HG03460 (cell line): ENCODE measurements at regions not wholly inside any gene's neighbourhood (a gene's known extent, or its start where the extent isn't known, plus 50 kb on each side); places are given as distances from the start of the nearest gene placed in this dataset.
"Not testable (repeated sequence)": the region's sequence is repeated elsewhere in the genome, so short reads cannot be mapped to it uniquely, and the experiment has no call there.

ENCODE experiments used
- ATAC-seq: cut with Tn5 transposase; IDR thresholded peaks from one replicate; pipeline ENCODE4 v1.9.1; 2021; ENCODE audit not compliant: unreplicated experiment

DNA sequence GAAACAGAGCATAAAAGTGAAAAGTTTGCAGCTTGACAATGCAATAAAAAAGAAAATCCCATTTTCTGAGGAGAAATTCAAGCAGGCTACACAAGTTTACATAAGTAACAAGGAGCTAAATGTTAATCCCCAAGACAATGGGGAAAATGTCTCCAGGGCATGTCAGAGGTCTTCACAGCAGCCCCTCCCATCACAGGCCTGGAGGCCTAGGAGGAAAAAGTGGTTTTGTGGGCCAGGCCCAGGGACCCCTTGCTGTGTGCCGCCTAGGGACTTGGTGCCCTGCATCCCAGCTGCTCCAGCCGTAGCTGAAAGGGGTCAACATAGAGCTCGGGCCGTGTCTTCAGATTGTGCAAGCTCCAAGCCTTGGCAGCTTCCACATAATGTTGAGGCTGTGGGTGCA is 186.7 kb upstream of the MAP3K1 start:
- ATAC-seq = not testable (repeated sequence)

DNA sequence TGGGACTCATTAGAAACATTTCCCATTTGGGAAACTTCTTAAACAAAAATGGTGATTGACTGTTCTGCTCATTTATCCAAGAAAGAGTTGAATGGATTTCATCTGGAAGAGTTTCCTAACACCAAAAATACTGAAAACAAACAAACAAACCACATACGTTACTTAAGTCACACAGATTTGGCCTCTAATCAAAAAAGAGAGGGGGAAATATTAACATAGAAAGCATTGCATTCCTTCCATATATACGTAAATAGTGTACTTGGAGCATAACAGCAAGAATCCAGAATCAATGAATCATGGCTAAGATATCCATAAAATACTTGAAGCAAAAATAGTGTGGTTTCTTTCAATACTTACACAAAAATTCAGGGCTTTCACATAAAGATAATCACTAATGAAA is 189.8 kb upstream of the MAP3K1 start:
- ATAC-seq = no peak

DNA sequence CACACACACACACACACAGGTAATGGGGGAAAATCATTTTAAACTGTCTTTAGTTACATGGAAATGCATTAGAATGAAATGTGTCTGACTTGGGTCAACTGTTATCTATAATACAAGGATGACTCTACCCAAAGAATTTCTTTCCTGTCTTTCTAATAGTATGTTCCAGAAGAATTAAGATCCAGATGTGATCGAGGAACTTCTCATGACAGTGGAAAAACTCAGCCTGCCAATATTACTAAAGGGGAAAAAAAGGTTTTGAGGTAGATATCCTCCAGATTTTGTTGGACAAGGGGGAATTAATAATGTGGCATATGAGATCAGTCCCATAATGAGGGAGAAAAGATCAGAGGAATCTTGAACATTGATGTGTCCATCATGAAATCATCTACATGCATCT is 190.6 kb upstream of the MAP3K1 start:
- no peak for ATAC-seq

GRCh38 chr5:56622141-56622540 is 193.2 kb upstream of the MAP3K1 start:
- no peak for ATAC-seq

DNA sequence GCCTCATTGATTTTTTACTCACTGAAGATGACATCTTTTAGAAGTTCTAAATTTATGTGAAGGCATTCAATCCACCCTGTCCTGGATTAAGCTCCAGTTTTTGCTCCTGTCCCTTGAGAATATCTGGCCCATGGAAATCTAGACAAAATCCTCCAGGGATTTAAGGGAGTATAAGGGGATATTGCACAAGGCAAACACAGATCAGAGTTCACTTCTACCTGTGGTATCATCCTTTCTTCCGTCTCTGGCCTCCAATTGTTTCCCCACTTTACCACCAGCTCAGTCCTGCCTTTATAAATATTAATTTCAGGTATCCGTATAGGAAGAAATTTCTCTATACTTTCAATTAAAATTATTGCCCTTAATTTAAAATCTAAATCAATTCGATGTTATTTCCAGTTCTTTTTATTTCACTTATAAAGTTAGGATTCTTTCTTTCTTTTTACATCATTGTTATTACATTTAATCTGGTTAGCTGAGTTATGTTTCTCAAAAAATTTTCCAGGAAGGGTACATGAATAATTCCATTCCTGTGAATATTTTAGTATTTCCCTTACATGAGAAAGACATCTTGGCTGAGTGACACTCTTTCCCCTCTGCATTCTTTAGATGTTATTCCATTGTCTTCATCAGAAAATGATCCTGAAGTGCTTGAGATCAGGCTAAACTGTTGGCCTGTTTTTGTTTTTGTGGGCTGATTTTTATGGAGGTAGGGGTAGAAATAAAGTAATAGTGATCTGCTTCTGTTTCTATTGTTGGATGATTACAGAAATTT is 194.3 kb upstream of the MAP3K1 start:
- ATAC-seq = no peak

DNA sequence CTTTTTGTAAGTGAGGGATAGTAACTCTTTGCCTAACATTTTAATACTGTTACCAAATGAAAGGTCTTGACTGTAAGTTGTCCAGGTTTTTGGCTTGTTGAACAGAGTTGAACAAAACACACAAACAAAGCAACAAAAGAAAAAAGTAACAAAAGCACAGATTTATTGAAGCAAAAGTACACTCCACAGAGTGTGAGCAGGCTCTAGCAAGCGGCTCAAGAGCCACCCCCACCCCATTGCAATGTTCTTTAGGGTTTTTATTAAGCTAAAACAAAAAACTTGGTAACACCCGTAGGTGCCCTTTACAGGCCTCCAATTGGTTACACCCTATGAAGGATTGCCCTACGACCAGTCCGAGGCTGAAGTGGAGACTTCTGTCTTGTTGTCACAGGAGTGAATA is 197.4 kb upstream of the MAP3K1 start:
- ATAC-seq = no peak

DNA sequence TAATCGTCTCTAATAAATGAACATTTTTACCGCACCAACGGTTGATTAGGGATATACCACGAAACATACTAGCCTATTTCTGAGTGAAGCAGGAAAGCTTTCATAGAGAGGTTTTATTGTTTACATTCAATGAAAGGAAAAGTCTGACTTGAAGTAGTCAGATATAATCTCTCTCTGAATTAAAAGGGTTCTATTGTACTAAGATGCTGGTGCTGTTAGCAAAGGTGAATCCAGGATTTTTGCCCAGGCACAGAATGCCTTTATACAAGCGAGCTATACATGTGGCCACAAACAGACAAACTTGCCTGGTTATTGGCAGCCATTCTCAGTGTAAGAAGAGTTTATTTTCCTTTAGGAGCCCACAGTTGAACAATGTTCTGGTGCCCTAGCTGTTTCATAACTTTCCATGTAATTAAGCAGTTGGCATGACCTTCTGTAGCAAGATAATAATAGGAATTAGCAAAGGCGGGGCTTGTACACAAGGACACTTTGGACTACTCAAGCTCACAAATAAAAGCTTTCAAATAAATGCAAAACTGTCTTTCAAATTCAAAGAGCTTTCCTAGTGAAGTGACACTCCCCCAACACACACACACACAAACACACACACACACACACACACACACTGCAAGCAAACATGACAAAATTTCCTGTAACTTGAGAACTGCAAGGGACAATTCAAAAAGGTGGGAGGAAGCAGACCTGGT is 198.7 kb upstream of the MAP3K1 start:
- ATAC-seq = no peak

GRCh38 chr5:56615361-56616153 is 199.8 kb upstream of the MAP3K1 start:
- ATAC-seq = no peak

DNA sequence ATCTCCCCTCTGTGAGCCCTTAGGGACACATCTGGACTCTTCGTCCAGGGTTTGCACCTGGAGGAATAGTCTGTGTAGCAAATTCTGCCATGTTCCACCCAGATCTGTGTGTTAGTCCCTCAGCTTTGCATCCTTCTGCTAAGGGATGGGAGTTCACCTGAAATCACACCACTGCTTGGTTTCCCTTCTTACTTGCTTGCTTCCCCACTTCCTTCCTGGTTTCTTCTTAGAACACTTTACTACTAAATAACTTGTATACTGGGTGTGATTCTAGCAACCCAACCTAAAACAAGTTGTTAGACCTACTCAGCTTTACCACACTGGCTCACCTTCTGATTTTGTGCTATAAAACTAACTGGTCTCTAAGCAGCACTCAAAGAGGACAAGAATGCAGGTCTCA is 202.6 kb upstream of the MAP3K1 start:
- ATAC-seq = no peak

- no peak for ATAC-seq
Measured at GRCh38 chr5:56612353-56612752, 203.0 kb upstream of the MAP3K1 start.

- ATAC-seq = no peak
Measured at GRCh38 chr5:56610093-56610698, 205.2 kb upstream of the MAP3K1 start.

- ATAC-seq = no peak
Measured at GRCh38 chr5:56608217-56608925, 207.0 kb upstream of the MAP3K1 start.

GRCh38 chr5:56607551-56607950 is 207.8 kb upstream of the MAP3K1 start:
- no peak for ATAC-seq

- no peak for ATAC-seq
Measured at GRCh38 chr5:56607074-56607473, 208.3 kb upstream of the MAP3K1 start.

DNA sequence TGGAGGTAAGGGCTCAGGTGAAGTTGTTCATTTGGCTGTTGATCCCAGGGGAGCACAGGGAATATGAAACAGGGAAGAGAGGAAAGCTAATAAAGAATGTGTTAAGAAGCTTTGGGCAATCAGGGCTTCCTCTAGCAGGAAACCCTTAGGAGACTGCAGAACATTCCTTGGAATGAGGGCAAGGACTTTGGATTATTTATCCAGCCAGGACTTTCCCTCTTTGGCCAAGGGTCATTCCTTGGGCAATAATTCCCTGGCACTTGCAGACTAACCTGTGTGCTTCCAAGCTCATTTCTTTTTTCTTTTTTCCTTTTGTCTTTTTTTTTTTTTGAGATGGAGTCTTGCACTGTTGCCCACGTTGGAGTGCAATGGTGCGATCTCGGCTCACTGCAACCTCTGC is 209.2 kb upstream of the MAP3K1 start:
- no peak for ATAC-seq

GRCh38 chr5:56605231-56605630 is 210.1 kb upstream of the MAP3K1 start:
- no peak for ATAC-seq

DNA sequence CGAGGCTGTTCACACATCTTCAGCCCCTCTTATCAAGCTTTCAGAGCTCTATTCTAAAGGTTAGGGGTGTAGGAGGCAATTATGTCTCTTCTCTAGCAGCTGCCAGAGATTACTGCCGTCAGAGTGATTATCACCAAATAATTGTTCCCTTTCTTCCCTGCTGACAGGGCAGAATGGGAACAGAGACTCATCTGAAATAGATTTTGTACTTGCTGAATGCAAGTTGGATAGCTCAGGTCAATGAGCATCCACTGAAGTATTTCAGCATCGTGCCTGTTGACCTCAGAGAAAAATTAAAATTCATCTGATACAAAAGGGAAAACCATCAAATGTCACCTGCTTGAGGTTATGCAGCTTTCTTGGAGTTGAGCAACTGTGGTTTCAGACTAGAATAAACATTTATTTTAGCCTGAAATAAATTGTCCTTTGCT is 213.7 kb upstream of the MAP3K1 start:
- no peak for ATAC-seq

DNA sequence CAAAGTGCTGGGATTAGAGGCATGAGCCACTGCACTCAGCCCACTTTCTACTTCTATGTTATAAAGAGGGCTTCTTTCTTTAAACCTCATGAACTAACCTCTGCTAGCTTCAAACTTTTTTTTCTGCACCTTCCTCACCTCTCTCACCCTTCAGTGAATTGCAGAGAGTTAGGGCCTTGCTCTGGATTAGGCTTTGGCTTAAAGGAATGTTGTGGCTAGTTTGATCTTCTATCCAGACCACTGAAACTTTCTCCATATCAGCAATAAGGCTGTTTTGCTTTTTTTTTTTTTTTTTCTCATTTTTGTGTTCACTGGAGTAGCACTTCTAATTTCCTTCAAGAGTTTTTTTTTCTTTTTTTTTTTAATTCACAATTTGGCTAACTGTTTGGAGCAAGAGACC is 216.4 kb upstream of the MAP3K1 start:
- no peak for ATAC-seq

- no peak for ATAC-seq
Measured at GRCh38 chr5:56596155-56596554, 219.2 kb upstream of the MAP3K1 start.

DNA sequence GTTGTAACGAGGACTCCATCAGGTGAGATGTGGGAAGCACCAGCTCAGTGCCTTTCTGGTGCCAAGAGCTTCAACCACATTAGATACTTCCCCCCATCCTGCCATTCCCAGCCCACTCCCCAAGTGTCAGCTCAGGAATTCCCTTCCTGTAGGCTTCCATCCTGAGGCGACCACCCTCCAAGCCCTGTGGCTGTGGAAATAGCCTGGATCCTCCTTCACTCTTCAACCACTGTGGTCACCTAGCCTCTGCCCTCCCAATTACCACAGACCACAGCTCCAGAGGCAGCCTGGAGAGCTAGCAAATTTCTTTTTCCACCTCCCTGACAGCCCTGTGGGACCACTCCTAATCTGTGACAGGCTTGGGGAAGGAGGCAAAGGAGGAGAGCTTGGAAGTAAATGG is 219.8 kb upstream of the MAP3K1 start:
- ATAC-seq = no peak

GRCh38 chr5:56594792-56595191 is 220.6 kb upstream of the MAP3K1 start:
- ATAC-seq = no peak
